A673 (cell line): ENCODE measurements at regions not wholly inside any gene's neighbourhood (a gene's known extent, or its start where the extent isn't known, plus 50 kb on each side); places are given as distances from the start of the nearest gene placed in this dataset.

Experiments
- BruUV-seq: library from RNA; stranded (reverse); fragments of 400-500 nt; replicated peaks from 2 replicates; lab custom pipeline; 2021; lab: Mats Ljungman, UMichigan
- CTCF ChIA-PET: fragments of 300-600 bp; sonication (Branson Sonifier 250); formaldehyde crosslinking; loops from one replicate; lab custom pipeline; 2022; ENCODE audit warnings: antibody characterized with exemption; lab: Charles Lee
- POLR2A ChIA-PET: fragments of 300-600 bp; sonication (Branson Sonifier 250); formaldehyde crosslinking; loops from one replicate; lab custom pipeline; 2022; ENCODE audit warnings: antibody characterized with exemption; ENCODE audit not compliant: low non-redundant PET; lab: Charles Lee
- DNase-seq: peaks from one replicate; pipeline ENCODE4 v3.0.0-alpha.2; 2015; ENCODE audit warnings: low spot score
- H3K27ac ChIP-seq: fragments of 200-600 bp; sonication (generic); 2 replicates; pipeline ENCODE4 v1.5.1; 2016; ENCODE audit warnings: mixed run types, low read depth, mild to moderate bottlenecking, mixed read lengths, antibody characterized with exemption, low read length; ENCODE audit not compliant: poor library complexity, severe bottlenecking
- H3K27me3 ChIP-seq: fragments of 200-600 bp; sonication (generic); replicated peaks from 2 replicates; pipeline ENCODE4 v1.6.1; 2017; ENCODE audit warnings: mixed run types, low read depth, mild to moderate bottlenecking, mixed read lengths, antibody characterized with exemption, low read length; ENCODE audit not compliant: insufficient read depth, poor library complexity
- H3K36me3 ChIP-seq: fragments of 200-600 bp; sonication (generic); 2 replicates; pipeline ENCODE4 v1.6.1; 2016; ENCODE audit warnings: mixed run types, mild to moderate bottlenecking, mixed read lengths, antibody characterized with exemption, low read length; ENCODE audit not compliant: insufficient read depth, poor library complexity, severe bottlenecking
- H3K4me1 ChIP-seq: fragments of 200-600 bp; sonication (generic); 2 replicates; pipeline ENCODE4 v1.6.1; 2017; ENCODE audit warnings: mixed run types, mild to moderate bottlenecking, mixed read lengths, antibody characterized with exemption, low read length; ENCODE audit not compliant: insufficient read depth, poor library complexity, severe bottlenecking
- H3K4me3 ChIP-seq: fragments of 200-600 bp; sonication (generic); 2 replicates; pipeline ENCODE4 v1.5.1; 2016; ENCODE audit warnings: low read depth, mixed run types, mild to moderate bottlenecking, mixed read lengths, low read length; ENCODE audit not compliant: poor library complexity, severe bottlenecking
- H3K9me3 ChIP-seq: fragments of 200-600 bp; sonication (generic); 2 replicates; pipeline ENCODE4 v1.6.1; 2016; ENCODE audit warnings: mixed run types, low read depth, mild to moderate bottlenecking, mixed read lengths, antibody characterized with exemption, low read length; ENCODE audit not compliant: poor library complexity, severe bottlenecking
- EZH2 ChIP-seq: fragments of 200-600 bp; sonication (generic); IDR thresholded peaks from 2 replicates; pipeline ENCODE4 v1.6.1; 2017; ENCODE audit warnings: borderline replicate concordance, low read depth, mild to moderate bottlenecking, mixed read lengths, antibody characterized with exemption, low read length; ENCODE audit not compliant: poor library complexity, severe bottlenecking
- intact Hi-C: fragments of 100-400 bp; cut with micrococcal nuclease; formaldehyde crosslinking; loops from one replicate; pipeline ENCODE4 v1.10.0; 2022; ENCODE audit not compliant: unreplicated experiment
- TF ChIP-seq, protein P1 (sequence below): fragments of 300-800, 200-600 bp; sonication (generic); conservative IDR thresholded peaks from 2 replicates; pipeline ENCODE4 v1.5.1; 2017; ENCODE audit warnings: low read depth, mild to moderate bottlenecking, antibody characterized with exemption, low read length, moderate library complexity, mixed read lengths

- H3K36me3 ChIP-seq = no peaks in the 10 kb centered on the region
- no peak for DNase-seq
- ChIA-PET POLR2A (no interaction called here), CTCF (no interaction called here)
- TF ChIP-seq, protein P1, sequence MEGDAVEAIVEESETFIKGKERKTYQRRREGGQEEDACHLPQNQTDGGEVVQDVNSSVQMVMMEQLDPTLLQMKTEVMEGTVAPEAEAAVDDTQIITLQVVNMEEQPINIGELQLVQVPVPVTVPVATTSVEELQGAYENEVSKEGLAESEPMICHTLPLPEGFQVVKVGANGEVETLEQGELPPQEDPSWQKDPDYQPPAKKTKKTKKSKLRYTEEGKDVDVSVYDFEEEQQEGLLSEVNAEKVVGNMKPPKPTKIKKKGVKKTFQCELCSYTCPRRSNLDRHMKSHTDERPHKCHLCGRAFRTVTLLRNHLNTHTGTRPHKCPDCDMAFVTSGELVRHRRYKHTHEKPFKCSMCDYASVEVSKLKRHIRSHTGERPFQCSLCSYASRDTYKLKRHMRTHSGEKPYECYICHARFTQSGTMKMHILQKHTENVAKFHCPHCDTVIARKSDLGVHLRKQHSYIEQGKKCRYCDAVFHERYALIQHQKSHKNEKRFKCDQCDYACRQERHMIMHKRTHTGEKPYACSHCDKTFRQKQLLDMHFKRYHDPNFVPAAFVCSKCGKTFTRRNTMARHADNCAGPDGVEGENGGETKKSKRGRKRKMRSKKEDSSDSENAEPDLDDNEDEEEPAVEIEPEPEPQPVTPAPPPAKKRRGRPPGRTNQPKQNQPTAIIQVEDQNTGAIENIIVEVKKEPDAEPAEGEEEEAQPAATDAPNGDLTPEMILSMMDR = no peak
- no peak for TF ChIP-seq EZH2
- intact Hi-C loops = no loop called here
- H3K4me3 ChIP-seq = no peak overlapping the region
- no peaks in the 10 kb centered on the region for H3K9me3 ChIP-seq
- H3K4me1 ChIP-seq = peaks cover 67% of the 10 kb centered on the region
- no TSS peak for BruUV-seq
- no peak overlapping the region for H3K27ac ChIP-seq
- H3K27me3 ChIP-seq = no peaks in the 10 kb centered on the region
These were observed 206.5 kb upstream of the KRR1 start for GRCh38 chr12:75717902-75718301.

- BruUV-seq = no TSS peak
- H3K27ac ChIP-seq = no peak overlapping the region
- no peaks in the 10 kb centered on the region for H3K27me3 ChIP-seq
- no peak overlapping the region for H3K4me3 ChIP-seq
- H3K4me1 ChIP-seq = peaks cover 56% of the 10 kb centered on the region
- DNase-seq = no peak
- POLR2A ChIA-PET = no interaction called here
- CTCF ChIA-PET = no interaction called here
- intact Hi-C loops = no loop called here
- H3K36me3 ChIP-seq = no peaks in the 10 kb centered on the region
- H3K9me3 ChIP-seq = no peaks in the 10 kb centered on the region
- TF ChIP-seq, protein P1 = no peak
- TF ChIP-seq EZH2 = no peak
These were observed 205.0 kb upstream of the KRR1 start for GRCh38 chr12:75716291-75717025.

DNA sequence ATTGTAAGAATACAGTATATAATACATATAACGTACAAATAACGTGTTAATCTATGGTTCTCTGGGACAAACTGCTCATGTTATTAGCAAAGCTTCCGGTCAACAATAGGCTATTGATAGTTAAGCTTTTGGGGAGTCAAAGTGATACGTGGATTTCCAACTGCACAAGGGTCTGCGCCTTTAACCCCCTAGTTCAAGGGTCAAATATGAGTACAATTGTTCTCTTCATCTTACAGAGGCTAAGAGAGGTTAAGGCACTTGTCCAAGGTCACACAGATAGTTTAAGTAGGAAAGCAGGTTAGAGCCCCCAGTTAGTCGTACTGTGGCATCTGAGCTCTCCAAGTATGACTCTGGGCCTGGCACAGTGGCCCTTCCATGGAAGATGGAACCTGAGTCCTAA lies 204.3 kb upstream of the KRR1 start:
- POLR2A ChIA-PET = no interaction called here
- BruUV-seq = no TSS peak

More for the DNA sequence above, 204.3 kb upstream of the KRR1 start:
- Histone ChIP-seq H3K4me3 (no peak overlapping the region), H3K9me3 (no peaks in the 10 kb centered on the region), H3K27ac (no peak overlapping the region), H3K36me3 (no peaks in the 10 kb centered on the region), H3K4me1 (peaks cover 50% of the 10 kb centered on the region), H3K27me3 (no peaks in the 10 kb centered on the region)
- no peak for DNase-seq
- CTCF ChIA-PET = no interaction called here
- intact Hi-C loops = no loop called here
- no peak for TF ChIP-seq EZH2
- TF ChIP-seq, protein P1 = no peak
